Peyer's patch (tissue), 4 donors: ENCODE measurements at regions not wholly inside any gene's neighbourhood (a gene's known extent, or its start where the extent isn't known, plus 50 kb on each side); places are given as distances from the start of the nearest gene placed in this dataset.

Experiments used
- DNase-seq, 3 donors: peaks; one replicate each; pipeline ENCODE4 v3.0.0-alpha.2; 2017 to 2019
- H3K27ac ChIP-seq, 4 donors: fragments of 200-600 bp; sonication (generic); one replicate each; pipeline ENCODE4 v1.5.1; 2016 to 2019
- H3K27me3 ChIP-seq, 2 donors: fragments of 200-600 bp; sonication (generic); one replicate each; pipeline ENCODE4 v1.5.1; 2019
- H3K36me3 ChIP-seq, 3 donors: fragments of 200-600 bp; sonication (generic); one replicate each; pipeline ENCODE4 v1.5.1; 2016 to 2019
- H3K4me1 ChIP-seq, 4 donors: fragments of 200-600 bp; sonication (generic); one replicate each; pipeline ENCODE4 v1.5.1; 2016 to 2019
- H3K4me3 ChIP-seq, 4 donors: fragments of 200-600 bp; sonication (generic); 1 replicate in 3 of 4; 2 replicates in 1 of 4; pipeline ENCODE4 v1.5.1; 2016 to 2019; ENCODE audit warnings: mild to moderate bottlenecking in 1 of 4
- H3K9me3 ChIP-seq, 4 donors: fragments of 200-600 bp; sonication (generic); one replicate each; pipeline ENCODE4 v1.5.1; 2016 to 2019; ENCODE audit warnings: mild to moderate bottlenecking in 1 of 4
- CTCF ChIP-seq, 6 experiments: fragments of 450-650 bp in 4 of 6; fragments of 200-600 bp in 2 of 6; sonication (generic) in 1 of 6; IDR thresholded peaks; one replicate each; pipeline ENCODE4 v1.5.1; 2017 to 2019; ENCODE audit warnings: antibody characterized with exemption in 6 of 6, mild to moderate bottlenecking in 3 of 6, moderate library complexity in 1 of 6
- POLR2A ChIP-seq, 2 donors: fragments of 450-650 bp; IDR thresholded peaks; one replicate each; pipeline ENCODE4 v1.5.1; 2017; ENCODE audit warnings: antibody characterized with exemption in 2 of 2, mild to moderate bottlenecking in 2 of 2, moderate library complexity in 2 of 2

- H3K9me3 ChIP-seq = no peaks in the 10 kb centered on the region
- no peaks in the 10 kb centered on the region for H3K27me3 ChIP-seq
- no peak overlapping the region for H3K4me3 ChIP-seq
- no peaks in the 10 kb centered on the region for H3K36me3 ChIP-seq
- no peaks in the 10 kb centered on the region for H3K4me1 ChIP-seq
- no peak for TF ChIP-seq POLR2A (IDR thresholded peaks at IDR 0.05)
- no peak for TF ChIP-seq CTCF (IDR thresholded peaks at IDR 0.05)
- H3K27ac ChIP-seq = no peak overlapping the region
- no peak for DNase-seq
Observed at GRCh38 chr13:84630476-84630875, 748.2 kb upstream of the SLITRK1 start.

DNA sequence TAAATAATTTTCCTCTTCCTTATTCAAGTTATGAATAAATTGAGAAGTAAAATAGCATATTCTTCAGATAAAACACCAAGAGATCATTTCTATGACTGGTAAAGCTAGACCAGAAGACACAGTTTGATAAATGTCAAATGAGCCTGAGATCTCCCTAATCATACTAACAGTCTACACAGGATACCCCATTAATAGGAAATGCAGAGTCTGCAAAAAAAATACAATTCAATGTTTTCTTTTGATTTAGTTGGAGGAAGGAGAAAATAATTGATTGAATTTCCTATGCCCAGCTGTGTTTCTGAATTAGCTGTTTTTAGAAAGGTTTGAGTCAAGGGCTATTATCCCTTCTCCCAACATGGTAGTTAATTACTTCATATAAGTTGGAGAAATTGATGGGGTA is 734.6 kb upstream of the SLITRK1 start:
- H3K4me3 ChIP-seq = no peak overlapping the region
- no peaks in the 10 kb centered on the region for H3K9me3 ChIP-seq
- H3K27me3 ChIP-seq = no peaks in the 10 kb centered on the region
- no peaks in the 10 kb centered on the region for H3K36me3 ChIP-seq
- no peak overlapping the region for H3K27ac ChIP-seq
- TF ChIP-seq POLR2A (IDR thresholded peaks at IDR 0.05) (no peak), CTCF (IDR thresholded peaks at IDR 0.05) (no peak)
- DNase-seq = no peak
- H3K4me1 ChIP-seq = no peaks in the 10 kb centered on the region

DNA sequence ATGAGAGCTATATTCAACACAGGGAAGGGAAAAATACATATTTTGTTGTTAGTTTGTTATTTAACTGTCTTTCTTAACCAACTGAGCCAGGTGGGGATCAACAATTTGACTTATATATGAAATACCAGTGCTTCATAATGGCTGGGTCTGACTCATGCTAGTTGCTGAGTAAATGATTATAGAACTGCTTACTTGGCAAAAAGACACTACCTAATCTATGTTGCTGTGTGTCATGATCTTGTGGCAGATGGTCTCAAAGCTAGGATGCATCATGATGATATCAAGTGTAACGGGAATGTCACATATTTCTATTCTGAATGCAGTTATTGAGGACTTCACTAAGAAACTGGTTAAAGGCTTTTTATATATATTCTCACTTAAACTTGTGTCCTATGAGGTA is 727.4 kb upstream of the SLITRK1 start:
- no peaks in the 10 kb centered on the region for H3K27me3 ChIP-seq
- H3K36me3 ChIP-seq = no peaks in the 10 kb centered on the region
- H3K9me3 ChIP-seq = no peaks in the 10 kb centered on the region
- TF ChIP-seq POLR2A (IDR thresholded peaks at IDR 0.05) = no peak
- H3K4me1 ChIP-seq = no peaks in the 10 kb centered on the region
- H3K27ac ChIP-seq = no peak overlapping the region
- no peak for DNase-seq
- no peak overlapping the region for H3K4me3 ChIP-seq

DNA sequence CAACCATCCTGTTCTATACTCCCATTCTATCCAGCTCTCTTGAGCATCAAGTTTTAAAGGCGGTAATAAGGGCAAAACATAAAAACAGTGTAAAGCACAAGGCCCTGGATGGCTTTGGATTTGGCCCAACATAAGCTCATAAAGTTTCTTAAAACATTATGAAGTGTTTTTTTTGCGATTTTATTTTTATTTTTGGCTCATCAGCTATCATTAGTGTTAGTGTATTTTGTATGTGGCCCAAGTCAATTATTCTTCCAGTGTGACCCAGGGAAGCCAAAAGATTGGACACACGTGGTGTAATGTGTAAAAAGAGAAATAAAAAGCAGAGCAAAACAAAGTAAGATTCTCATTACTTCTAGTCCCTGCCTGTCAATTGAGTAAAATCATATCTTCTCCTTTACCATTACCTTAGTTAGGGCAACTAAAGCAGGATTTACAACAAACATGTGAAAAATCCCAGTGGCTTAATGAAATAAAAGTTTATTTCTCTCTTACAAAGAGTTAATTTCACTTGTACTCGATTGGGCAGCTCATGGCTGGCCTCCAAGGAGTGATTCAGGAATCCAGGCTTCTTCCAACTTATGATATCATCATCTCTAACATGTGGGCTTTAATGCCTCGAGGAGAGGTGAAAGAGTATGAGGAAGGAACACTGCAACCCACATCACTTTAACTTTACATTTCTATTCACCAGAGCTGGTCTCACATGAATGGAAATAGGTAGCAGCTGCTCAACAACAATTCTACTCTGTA is 725.2 kb upstream of the SLITRK1 start:
- Histone ChIP-seq H3K36me3 (no peaks in the 10 kb centered on the region), H3K9me3 (no peaks in the 10 kb centered on the region), H3K27ac (no peak overlapping the region), H3K27me3 (no peaks in the 10 kb centered on the region), H3K4me1 (no peaks in the 10 kb centered on the region), H3K4me3 (no peak overlapping the region)
- no peak for TF ChIP-seq CTCF (IDR thresholded peaks at IDR 0.05)
- no peak for TF ChIP-seq POLR2A (IDR thresholded peaks at IDR 0.05)
- no peak for DNase-seq

- Histone ChIP-seq H3K4me3 (no peak overlapping the region), H3K27me3 (no peaks in the 10 kb centered on the region), H3K27ac (no peak overlapping the region), H3K36me3 (no peaks in the 10 kb centered on the region), H3K9me3 (no peaks in the 10 kb centered on the region), H3K4me1 (no peaks in the 10 kb centered on the region)
- DNase-seq = no peak
- TF ChIP-seq CTCF (IDR thresholded peaks at IDR 0.05) (no peak), POLR2A (IDR thresholded peaks at IDR 0.05) (no peak)
Observed at GRCh38 chr13:84606616-84607015, 724.3 kb upstream of the SLITRK1 start.

GRCh38 chr13:84605927-84606326 is 723.7 kb upstream of the SLITRK1 start:
- no peak overlapping the region for H3K27ac ChIP-seq
- peak in 1 of 3 donors; percentile 27 for DNase-seq
- no peaks in the 10 kb centered on the region for H3K9me3 ChIP-seq
- H3K27me3 ChIP-seq = no peaks in the 10 kb centered on the region
- no peaks in the 10 kb centered on the region for H3K36me3 ChIP-seq
- H3K4me1 ChIP-seq = no peaks in the 10 kb centered on the region
- TF ChIP-seq CTCF (IDR thresholded peaks at IDR 0.05) = no peak
- no peak for TF ChIP-seq POLR2A (IDR thresholded peaks at IDR 0.05)
- H3K4me3 ChIP-seq = no peak overlapping the region
